EL (cell line): ENCODE measurements at regions not wholly inside any gene's neighbourhood (a gene's known extent, or its start where the extent isn't known, plus 50 kb on each side); places are given as distances from the start of the nearest gene placed in this dataset.

ENCODE experiments used
- DNase-seq: peaks from one replicate; pipeline ENCODE4 v3.0.0-alpha.2; 2016

DNA sequence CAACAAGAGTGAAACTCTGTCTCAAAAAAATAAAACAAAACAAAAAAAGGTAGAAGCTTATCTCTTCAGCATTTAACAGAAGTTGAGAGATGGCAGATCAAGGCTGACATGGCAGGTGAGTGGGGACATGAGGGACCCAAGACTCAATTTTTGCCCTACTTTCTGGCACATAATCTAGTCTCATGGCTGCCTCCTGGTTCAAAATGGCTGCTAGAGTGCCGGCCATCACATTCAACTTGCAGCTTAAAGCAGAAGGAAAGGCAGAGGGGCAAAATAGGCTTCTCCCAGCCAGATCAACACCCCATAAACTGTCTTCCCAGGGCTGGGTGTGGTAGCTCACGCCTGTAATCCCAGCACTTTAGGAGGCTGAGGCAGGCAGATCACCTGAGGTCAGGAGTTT, 784.9 kb downstream of the MED13L start:
- no peak for DNase-seq

GRCh38 chr12:115491511-115492250, 785.8 kb downstream of the MED13L start:
- no peak for DNase-seq

- no peak for DNase-seq
These were observed 788.2 kb downstream of the MED13L start for GRCh38 chr12:115489253-115489652.

- no peak for DNase-seq
These were observed 791.5 kb downstream of the MED13L start for GRCh38 chr12:115485967-115486366.

DNA sequence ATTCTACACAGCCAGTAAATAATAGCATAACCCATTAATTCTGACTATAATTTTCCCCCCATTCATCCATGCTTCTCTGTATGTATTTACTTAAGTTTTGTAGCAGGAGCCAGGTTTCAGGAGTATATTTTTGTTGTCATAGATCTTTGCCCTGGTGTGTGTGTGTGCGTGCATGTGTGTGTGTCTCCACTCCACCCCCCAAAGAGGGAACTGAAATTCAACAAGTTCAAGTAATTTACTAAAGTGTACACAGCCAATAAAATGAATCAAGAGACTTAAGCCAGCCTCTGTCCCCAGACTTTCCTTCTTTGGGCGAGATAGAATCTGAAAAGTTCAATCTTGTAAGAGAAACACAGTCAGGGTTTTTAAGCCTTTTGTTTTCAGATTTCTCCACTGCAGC, 792.0 kb downstream of the MED13L start:
- DNase-seq, result no peak

GRCh38 chr12:115482943-115483342, 794.5 kb downstream of the MED13L start:
- no peak for DNase-seq

DNA sequence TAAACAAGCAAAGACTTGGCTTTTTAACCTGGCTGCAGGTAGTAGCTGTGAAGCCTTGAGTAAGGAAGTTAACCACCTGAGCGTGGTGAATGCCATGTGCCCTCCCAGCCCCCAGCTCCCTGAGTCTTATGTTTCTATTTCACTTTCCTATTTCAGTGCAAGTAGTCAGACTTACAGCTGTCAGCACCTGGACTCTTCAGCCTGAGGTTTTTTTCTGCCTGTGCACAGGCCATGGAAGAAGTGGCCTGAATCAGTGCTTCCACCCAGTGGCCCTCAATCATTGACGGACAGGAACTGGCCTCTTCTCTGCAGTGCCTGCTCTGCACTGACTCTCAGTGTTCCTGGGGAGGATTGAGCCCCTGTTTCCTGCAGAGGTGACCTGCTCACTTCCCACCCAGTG, 796.4 kb downstream of the MED13L start:
- no peak for DNase-seq

DNA sequence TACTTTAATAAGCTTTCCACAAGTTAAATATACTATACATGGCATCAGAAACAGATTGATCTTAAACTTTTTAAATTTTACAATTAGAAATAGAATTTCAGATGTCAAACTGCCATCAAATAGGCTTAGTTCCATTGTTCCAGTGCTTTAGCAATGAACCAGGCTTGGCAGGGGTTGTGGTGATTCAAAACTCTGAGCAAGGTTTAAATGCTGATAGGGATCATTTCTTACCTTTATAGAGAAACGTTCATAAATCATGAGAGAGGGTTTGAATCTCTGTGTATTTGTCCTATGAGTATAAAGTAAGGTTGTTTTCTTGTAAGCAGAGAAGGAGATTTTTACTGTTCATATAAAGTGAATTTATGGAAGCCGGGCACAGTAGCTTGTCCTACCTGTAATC, 794.5 kb upstream of the TBX3 start:
- DNase-seq, result no peak

DNA sequence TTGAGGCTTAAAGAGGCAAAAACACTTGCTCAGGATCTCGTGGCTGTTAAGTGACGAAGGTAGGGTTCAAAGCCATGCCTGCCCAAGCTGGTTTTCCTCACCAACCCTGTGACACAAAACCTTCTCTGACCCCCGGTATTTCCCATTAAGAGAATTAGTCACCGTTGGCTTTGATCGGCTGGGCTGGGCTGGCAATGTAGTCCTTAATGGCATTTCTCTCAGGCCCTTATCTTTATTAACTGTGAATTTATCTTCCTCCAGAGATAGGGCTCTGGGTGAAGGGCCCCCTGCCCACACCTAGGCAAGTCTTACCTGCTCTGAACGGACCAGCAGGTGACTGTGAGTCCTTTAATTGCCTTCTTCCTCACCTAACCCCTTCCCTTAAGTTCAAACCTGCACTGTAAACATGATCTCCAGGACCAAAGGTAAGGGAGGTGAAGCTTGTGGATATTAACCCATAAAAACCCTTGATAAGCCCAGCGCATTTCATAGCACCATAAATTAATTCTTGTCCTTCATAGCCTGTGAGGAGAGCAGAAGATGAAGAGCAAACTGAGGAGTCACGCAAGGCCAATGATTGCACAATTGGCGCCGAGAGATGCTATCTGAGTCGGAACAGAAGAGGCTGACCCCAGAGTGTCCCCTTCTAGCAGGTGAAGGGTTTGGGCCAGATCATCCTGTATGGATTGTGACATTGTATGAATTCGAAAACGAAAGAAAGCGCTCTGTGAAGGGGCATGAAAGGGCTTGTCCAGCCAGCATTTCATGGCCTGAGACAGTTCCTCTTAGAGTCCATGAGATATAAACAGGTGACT, 790.8 kb upstream of the TBX3 start:
- DNase-seq, result no peak

- DNase-seq, result no peak
These were observed 789.4 kb upstream of the TBX3 start for GRCh38 chr12:115473257-115473956.

DNA sequence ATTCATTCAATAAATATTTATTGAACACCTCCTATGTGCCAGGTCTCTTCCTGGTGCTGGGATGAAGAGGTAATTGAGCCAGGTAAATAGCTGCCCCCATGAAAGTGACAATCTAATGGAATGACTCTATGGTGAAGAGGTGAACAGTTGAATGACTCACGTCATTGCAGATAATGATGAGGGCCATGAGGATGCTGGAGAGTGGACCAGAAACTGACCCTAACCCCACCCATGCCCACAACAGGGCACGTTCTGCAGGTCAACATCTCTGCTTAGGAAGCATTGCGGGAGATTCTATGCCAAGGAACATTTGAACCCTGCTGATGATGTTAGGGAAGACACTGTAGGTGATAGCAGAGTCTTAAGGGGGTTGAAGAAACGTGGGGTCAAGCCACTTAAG, 788.9 kb upstream of the TBX3 start:
- DNase-seq, result no peak

DNA sequence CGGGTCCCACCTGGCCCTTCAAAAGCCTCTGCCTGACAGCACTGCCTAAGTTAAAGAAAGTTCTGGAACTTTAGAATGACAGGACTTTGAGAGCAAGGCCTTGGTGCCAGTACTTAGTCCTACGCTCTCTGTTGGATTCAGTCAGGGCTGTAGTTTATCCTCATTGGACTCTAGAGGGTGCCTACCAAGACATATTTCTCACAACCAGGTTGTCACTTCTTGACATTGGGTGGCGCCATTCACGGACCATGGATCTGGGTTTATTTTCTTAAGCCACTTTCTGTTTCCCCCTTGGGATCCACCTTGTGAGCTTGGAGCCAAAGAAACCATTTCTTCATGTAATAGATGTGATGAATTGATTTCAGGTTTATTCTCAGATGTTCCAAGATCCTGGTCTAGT, 787.0 kb upstream of the TBX3 start:
- no peak for DNase-seq

DNA sequence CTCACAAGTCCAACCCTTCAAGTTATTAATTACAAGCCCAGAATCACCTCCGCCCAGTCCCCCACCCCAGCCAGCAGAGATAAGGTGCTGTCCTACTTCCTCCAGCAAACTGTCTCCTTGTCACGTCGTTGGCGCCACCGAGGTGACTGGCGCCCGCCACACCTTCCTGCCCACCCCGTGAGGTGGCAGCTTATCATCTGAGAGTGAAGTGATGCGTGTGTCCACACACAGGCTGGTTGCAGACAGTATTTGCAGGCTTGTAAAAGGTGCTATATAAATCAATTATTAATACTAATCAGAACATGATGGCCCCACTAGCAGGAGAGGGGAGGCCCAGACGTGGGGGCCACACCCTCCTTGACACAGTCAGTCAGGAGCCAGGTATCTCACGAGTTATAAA, 786.6 kb upstream of the TBX3 start:
- DNase-seq, result no peak

- peak; percentile 26 for DNase-seq
These were observed 784.1 kb upstream of the TBX3 start for GRCh38 chr12:115468087-115468510.

- DNase-seq, result no peak
These were observed 783.6 kb upstream of the TBX3 start for GRCh38 chr12:115467531-115467930.

GRCh38 chr12:115466076-115466475, 782.1 kb upstream of the TBX3 start:
- no peak for DNase-seq

GRCh38 chr12:115464661-115465060, 780.7 kb upstream of the TBX3 start:
- DNase-seq, result no peak

- DNase-seq, result no peak
These were observed 780.2 kb upstream of the TBX3 start for GRCh38 chr12:115464111-115464581.

DNA sequence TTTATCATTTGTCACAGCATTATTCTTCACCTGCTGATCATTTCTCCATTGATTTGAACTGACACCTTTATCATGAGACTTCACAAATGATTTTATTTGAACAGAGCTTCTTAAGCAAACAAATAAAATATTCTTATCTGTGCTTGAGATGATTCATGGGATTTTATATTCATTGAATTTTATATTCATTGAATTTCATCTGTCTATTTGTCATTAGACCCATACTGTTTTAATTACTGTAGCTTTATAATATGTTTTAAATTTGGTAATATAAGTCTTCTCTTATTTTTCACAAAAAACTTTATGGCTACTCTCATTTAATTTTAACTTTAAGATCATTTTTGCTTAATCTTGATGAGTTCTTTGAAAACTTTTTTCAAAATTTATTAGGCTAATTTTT, 777.4 kb upstream of the TBX3 start:
- no peak for DNase-seq

DNA sequence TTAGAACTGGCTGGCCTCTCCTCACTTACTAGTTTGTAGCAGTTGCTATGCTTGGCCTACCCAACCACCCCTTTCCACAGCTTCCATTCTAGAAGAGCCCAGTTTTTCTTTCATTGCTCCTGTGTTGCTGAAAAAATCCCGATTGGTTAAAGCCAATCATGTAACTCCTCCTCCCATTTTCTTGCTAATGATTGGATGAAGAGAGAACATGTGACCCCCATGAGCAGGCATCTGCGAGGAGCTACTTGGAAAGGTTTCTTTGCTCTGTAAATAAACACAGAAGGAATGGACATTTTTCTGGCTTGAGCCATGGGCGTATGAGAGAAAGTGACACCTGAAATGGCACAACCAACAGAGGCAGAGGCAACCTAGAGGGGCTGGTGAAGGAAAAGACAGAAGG, 773.8 kb upstream of the TBX3 start:
- no peak for DNase-seq

- DNase-seq, result no peak
These were observed 773.1 kb upstream of the TBX3 start for GRCh38 chr12:115456946-115457689.

- no peak for DNase-seq
These were observed 771.3 kb upstream of the TBX3 start for GRCh38 chr12:115455268-115455681.

DNA sequence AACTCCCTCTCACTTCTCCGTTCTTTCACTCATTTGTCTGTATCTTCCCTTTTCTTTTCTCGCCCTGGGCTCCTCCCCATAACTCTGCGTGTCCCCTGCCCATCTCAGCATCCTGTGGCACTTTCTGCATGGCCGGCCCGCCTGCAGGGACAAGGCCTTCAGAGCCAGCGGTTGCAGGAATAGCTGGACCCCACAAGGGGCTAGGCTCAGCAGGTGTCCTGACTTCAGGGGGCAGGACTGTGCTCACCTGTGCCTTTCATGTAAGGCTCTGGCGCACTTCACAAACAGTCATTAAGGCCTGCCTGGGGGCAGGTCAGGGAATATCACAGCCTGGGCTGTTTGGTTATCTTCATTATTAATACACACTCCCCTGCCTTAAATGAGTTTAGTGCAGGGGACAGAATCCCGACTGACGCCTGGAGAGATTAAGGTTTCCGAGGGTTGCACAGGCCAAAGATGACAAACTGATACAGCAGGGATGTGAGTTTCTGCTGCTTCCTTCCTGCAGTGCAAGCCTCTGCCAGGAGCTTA, 768.8 kb upstream of the TBX3 start:
- DNase-seq, result no peak
